Pons (tissue), 1 donor: ENCODE measurements at regions not wholly inside any gene's neighbourhood (a gene's known extent, or its start where the extent isn't known, plus 50 kb on each side); places are given as distances from the start of the nearest gene placed in this dataset.

Experiments
- DNase-seq: peaks from one replicate; pipeline ENCODE4 v3.0.0-alpha.2; 2016; ENCODE audit warnings: low spot score

DNA sequence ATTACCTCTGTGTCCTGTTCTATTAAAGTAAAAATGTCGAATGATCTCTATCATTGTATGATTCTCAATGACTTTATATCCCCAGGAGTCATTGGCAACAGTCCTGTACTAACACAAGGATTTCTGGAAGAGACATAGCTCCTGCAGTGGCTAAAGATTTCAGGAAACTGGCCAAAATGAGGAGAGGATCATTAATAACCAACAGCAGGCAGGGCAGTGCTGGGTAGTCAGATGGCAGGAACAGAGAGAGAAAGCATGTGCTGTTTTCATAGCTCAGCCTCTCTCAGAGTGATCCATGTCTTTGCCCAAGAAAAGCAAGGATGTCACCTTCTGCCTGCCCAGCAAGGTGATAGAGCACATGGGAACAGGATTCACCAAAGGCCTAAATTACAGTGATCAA lies 604.7 kb upstream of the PLXNA2 start:
- DNase-seq, result peak; percentile 19

DNA sequence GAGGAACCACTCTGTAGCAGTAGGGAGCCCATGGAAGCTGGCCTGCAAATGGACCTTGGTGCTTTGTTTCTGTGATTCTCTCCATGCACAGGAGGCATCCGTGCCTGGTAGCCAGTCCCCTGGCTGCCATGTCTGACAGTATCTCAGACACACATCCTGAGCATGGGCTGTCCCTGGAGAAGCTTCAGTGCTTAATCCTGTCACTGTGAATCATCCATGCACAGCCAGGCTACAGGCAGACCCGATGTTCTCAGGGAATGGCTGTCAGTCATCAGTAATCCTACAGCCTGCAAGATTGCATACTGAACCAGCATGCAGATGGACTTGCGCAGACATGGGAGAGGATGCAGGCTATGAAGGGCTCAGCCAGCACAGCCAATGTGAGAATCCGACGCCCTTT lies 606.3 kb upstream of the PLXNA2 start:
- DNase-seq, result no peak

DNA sequence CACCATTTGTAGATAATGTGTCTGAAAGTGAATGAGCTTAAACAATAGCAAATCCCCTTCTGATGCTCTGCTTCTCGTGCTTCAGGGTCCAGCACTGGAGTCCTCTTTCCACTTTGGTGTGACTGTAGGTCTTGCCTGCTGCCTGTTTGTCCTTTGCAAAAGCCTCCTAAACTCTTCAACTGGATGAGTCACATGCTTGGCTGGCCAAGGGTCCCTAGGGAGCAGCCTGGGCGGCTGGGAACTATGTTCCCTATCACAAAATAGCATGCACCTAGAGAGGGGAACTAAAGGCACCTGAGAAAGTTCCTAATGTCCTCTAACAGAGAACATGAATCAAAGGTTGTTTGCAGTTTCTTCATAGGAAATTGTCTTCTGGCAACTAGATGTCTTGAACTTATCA lies 607.2 kb upstream of the PLXNA2 start:
- no peak for DNase-seq

- no peak for DNase-seq
Measured at GRCh38 chr1:208852911-208853310, 608.7 kb upstream of the PLXNA2 start.

- no peak for DNase-seq
Measured at GRCh38 chr1:208855403-208855802, 611.2 kb upstream of the PLXNA2 start.

DNA sequence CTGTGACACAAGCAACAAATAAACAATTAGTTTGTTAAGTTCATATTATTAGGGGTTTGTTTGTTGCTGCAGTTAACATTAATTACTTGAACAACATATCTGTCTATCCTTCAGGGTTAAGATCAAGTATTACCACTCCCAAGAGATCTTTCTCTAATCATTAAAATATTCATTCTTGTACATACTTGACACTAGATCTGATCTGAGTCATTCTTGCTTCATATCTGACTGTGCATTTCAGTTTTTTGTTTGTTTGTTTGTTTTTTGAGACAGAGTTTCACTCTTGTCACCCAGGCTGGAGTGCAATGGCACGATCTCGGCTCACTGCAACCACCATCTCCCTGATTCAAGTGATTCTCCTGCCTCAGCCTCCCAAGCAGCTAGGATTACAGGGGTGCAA lies 613.3 kb upstream of the PLXNA2 start:
- DNase-seq, result no peak

GRCh38 chr1:208858738-208859137 lies 614.6 kb upstream of the PLXNA2 start:
- DNase-seq, result no peak

DNA sequence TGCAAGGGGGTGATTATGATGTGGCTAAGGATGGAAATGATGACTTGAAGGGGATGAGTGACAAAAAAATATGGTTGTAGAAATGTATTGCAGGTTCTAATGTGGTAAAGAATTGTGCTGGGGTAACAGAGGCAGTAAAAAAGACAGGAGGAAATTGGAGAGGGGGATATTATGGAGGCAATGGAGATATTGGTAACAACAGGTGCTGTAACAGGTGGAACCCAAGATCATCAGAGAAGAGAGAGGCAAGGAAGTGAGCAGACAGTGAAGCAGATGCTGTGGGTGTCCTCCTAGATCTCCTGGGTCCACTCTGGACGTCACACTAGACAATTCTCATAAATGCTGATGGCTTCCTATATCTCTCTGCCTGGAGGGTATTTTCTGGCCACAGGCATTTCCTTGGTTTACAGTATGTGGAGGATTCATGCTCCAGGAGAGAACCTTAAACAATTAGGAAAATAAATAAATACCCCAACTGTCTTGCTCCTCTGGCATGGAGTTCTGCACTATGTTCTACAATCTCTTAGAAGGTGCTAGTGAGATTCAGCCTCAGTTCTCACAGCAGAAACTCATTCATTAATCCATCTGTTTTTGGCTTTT lies 620.3 kb upstream of the PLXNA2 start:
- no peak for DNase-seq

DNA sequence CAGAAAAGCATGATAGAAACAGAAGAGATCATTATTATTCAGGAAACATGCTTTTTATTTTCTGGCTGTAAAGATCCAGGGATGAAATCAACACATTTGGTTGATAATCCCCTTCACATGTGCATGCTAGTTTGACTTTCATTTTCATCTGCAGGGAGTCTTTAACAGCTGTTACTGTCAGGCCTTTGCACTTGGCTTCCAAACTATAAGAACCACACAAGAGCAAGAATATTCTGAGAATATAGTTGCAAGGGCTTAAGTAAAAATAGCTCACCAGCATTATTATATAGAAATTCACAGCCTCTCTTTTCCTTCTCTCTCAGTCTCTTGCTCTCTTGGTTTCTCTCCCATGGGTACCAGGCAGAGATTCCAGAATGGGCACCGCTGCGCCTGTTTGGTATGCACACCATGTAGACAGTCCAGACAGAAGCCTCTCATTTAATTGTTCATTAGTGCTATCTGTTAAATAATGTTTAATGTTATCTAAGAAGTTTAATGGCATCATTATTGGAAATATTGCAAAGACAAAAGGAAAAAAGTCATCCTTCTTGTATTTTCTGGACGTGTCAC lies 622.3 kb upstream of the PLXNA2 start:
- DNase-seq, result no peak

- DNase-seq, result no peak
Measured at GRCh38 chr1:208868554-208868953, 624.4 kb upstream of the PLXNA2 start.

DNA sequence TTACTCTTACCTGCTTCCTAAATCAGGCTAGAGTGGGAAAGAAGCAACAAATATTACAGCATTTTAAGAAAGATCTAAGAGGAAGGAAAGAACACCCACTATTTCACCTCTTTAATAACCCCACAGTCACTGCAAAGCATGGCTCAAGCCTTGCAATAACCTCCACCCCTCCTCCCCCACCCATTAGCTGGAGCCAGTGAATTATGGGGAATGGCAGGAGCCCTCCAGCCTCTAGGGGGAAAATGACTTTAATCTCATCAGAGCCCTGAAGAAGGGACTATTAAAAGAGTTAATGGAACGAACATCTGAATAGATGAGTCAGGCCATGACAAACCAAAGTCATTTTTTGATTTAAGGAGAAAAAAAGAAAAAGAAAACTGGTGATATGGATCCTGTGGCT lies 630.7 kb upstream of the PLXNA2 start:
- DNase-seq, result no peak

- no peak for DNase-seq
Measured at GRCh38 chr1:208879022-208879421, 634.8 kb upstream of the PLXNA2 start.

- DNase-seq, result no peak
Measured at GRCh38 chr1:208880433-208881100, 636.4 kb upstream of the PLXNA2 start.

GRCh38 chr1:208885060-208885459 lies 640.9 kb upstream of the PLXNA2 start:
- DNase-seq, result no peak

GRCh38 chr1:208885650-208886049 lies 641.5 kb upstream of the PLXNA2 start:
- no peak for DNase-seq

DNA sequence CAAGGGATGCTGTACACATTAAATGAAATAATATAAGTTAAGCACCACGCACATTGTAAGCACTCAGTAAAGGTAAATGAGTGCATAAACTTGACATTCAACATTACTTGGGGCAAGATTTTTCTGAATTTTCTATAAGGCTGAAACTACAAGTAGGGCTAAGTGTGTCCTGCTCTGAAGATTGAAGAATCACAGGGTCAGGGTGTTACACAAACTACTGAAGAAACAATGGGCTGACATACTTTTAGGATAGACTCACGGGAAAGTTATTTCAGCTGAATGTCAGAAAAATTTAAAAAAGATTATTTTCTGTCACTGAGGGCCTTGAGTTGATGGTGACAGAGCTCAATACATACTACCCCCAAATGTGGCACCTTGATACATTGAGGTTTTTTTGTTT lies 644.2 kb upstream of the PLXNA2 start:
- no peak for DNase-seq

DNA sequence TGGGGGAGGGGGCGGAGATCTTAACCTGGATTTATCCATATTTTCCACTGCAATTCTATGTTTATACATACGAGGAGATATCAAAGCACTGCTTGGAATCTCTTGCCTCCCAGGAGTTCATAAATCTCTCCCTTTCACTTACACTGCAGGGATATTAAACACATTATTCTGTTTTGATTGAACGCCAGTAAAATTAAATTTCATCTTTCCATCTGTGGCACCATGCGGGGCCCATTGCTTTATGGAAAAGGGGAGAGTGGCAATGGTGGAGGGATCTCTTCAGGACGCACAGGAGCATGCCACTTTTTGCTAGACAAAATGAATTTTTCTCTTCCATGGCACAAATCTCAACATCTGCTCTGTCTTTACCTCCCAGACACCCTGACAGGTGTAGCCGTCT lies 648.0 kb upstream of the PLXNA2 start:
- DNase-seq, result no peak

DNA sequence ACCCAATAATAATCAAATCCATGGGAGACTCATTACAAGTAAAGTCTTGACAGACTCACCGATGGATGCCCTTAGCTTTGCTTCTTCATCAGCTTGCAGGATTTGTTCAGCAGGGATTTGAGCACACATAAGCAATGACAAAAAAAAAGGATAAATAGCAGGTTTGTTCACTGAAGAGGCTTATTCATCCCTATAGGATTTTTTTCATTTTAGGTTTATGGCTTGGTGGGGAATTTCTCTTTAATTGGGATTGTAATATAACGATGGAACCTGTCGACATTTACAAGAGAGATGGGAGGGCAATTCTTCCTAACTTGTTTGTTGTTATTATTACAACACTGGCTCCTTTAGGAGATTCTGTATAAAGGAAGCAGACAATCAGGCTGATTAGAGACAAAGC lies 649.1 kb upstream of the PLXNA2 start:
- no peak for DNase-seq

DNA sequence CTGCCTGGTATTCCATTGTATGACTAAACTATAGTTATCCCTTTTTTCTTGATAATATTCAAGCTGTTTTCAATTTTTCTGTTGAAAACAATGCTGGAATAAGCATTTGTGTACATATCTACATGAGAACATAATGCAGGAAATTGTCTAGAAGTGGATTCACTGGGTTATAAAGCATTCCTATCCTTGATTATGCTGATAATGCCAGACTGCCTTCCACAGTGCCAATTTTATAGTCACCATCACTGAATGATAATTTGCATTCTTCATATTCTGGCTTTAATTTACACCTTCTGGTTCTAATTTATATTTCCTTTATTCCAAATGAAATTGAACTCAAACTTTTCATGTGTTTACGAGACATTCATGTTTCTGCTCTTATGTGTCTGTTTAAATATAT lies 651.0 kb upstream of the PLXNA2 start:
- no peak for DNase-seq

- no peak for DNase-seq
Measured at GRCh38 chr1:208895820-208896219, 651.6 kb upstream of the PLXNA2 start.

DNA sequence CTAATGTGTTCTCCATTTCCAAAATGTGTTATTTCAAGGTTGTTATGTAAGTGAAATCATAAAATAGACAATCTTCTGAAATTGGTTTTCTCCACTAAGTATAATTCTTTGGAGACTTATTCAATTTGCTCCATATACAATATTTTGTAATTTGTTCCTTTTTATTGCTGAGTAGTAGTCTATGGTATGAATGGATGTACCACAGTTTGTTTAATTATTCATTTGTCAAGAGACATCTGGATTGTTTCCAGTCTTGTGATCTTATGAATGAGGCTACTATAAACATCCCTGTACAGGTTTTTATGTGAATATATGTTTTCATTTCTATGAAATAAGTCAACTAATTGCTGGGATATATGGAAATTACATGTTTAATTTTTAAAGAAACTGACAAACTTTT lies 652.6 kb upstream of the PLXNA2 start:
- no peak for DNase-seq

DNA sequence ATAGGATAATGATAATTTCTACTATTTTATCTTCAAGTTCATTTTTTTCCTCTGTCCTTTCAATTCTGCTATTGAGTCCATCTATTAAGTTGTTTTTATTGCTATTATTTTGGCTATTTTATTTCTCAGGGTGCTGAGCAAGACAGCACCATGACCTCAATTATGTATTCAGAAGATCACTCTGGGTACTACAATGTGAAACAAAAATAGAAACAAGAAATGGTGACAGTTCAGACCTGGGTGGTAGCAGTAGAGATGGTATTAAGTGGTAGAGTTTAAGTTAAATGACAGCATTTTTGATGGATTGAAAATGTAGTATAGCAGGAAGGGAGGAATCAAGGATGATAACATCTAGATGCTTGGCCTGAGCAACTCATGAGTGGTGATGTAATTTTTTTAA lies 655.3 kb upstream of the PLXNA2 start:
- DNase-seq, result no peak

DNA sequence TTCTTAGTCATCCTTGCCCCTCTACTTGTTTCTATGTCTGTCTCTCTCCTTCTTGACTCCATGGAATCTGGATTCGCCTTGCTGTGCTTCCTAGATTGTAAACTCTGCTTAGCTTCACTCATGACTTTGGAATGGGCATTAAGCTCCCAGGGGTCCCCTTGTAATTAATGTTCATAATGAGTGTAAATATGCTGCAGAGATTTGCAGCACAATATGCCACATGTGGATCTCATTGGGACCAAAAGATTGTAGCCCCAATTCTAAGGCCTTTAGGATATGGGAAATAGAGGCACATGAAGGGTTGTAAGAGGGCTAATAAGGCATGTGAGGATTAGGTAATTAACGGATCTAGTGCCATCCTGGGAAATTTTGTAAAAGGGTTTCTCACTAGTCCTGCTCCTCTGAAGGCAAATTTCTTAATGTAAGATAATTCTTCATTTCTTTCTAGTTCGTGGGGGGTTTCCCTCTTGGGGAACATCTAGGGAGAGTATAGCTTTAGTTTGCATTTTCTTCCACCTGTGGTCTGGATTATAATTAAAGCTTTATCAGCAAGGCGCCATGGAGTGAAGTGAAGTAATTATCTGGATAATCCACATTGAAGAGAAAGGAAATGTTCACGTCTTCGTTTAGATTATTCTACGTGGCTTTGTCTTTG lies 659.2 kb upstream of the PLXNA2 start:
- no peak for DNase-seq
